ENCODE measurements at regions not wholly inside any gene's neighbourhood (a gene's known extent, or its start where the extent isn't known, plus 50 kb on each side); places are given as distances from the start of the nearest gene placed in this dataset.

GRCh38 chr12:5163661-5164060 is 120.0 kb downstream of the KCNA5 start:
- TF ChIP-seq POLR2A (IDR thresholded peaks at IDR 0.05): no peak
- TF ChIP-seq EP300 (IDR thresholded peaks at IDR 0.05): no peak
- no peak for TF ChIP-seq POLR2AphosphoS5 (IDR thresholded peaks at IDR 0.05)
- TF ChIP-seq CTCF (IDR thresholded peaks at IDR 0.05): no peak

Measured in sigmoid colon (tissue), 4 donors.